Upper lobe of left lung (tissue), 4 donors: ENCODE measurements at regions not wholly inside any gene's neighbourhood (a gene's known extent, or its start where the extent isn't known, plus 50 kb on each side); places are given as distances from the start of the nearest gene placed in this dataset.

Experiments
- CTCF ChIP-seq, 6 experiments: fragments of 450-650 bp in 4 of 6; fragments of 200-600 bp in 2 of 6; sonication (generic) in 2 of 6; IDR thresholded peaks; one replicate each; pipeline ENCODE4 v1.5.1; 2016 to 2019; ENCODE audit warnings: antibody characterized with exemption in 6 of 6
- EP300 ChIP-seq, 4 donors: sonication (generic); formaldehyde crosslinking; IDR thresholded peaks; one replicate each; pipeline ENCODE4 v1.5.1; 2017; ENCODE audit warnings: antibody characterized with exemption in 4 of 4, control low read depth in 2 of 4
- POLR2A ChIP-seq, 4 donors: fragments of 450-650 bp; IDR thresholded peaks; one replicate each; pipeline ENCODE4 v1.5.1; 2016 to 2017; ENCODE audit warnings: antibody characterized with exemption in 4 of 4, mild to moderate bottlenecking in 2 of 4

- TF ChIP-seq POLR2A (IDR thresholded peaks at IDR 0.05) = no peak
- no peak for TF ChIP-seq EP300 (IDR thresholded peaks at IDR 0.05)
- no peak for TF ChIP-seq CTCF (IDR thresholded peaks at IDR 0.05)
Observed at GRCh38 chr4:162442128-162442527, 278.3 kb upstream of the FSTL5 start.
